Mucosa of rectum (tissue), 2 donors: ENCODE measurements at regions not wholly inside any gene's neighbourhood (a gene's known extent, or its start where the extent isn't known, plus 50 kb on each side); places are given as distances from the start of the nearest gene placed in this dataset.

ENCODE experiments used
- H3K27ac ChIP-seq, 2 donors: one replicate each; pipeline ENCODE4 v1.7.0; 2013; ENCODE audit warnings: inconsistent platforms in 2 of 2, low read depth in 2 of 2, low read length in 2 of 2
- H3K27me3 ChIP-seq, 2 donors: one replicate each; pipeline ENCODE4 v1.7.0; 2013; ENCODE audit warnings: low read length in 2 of 2; ENCODE audit not compliant: control insufficient read depth in 2 of 2, insufficient read depth in 2 of 2
- H3K36me3 ChIP-seq, 2 donors: one replicate each; pipeline ENCODE4 v1.7.0; 2013; ENCODE audit warnings: low read length in 2 of 2; ENCODE audit not compliant: control insufficient read depth in 2 of 2, insufficient read depth in 2 of 2
- H3K4me1 ChIP-seq, 2 donors: one replicate each; pipeline ENCODE4 v1.7.0; 2013; ENCODE audit warnings: low read length in 2 of 2, mild to moderate bottlenecking in 1 of 2; ENCODE audit not compliant: control insufficient read depth in 2 of 2, insufficient read depth in 2 of 2
- H3K4me3 ChIP-seq, 2 donors: one replicate each; pipeline ENCODE4 v1.7.0; 2013; ENCODE audit warnings: low read length in 2 of 2
- H3K9ac ChIP-seq, 2 donors: one replicate each; pipeline ENCODE4 v1.7.0; 2013; ENCODE audit warnings: low read length in 2 of 2, low read depth in 1 of 2, mild to moderate bottlenecking in 1 of 2
- H3K9me3 ChIP-seq, 2 donors: one replicate each; pipeline ENCODE4 v1.7.0; 2013; ENCODE audit warnings: low read length in 2 of 2; ENCODE audit not compliant: control insufficient read depth in 2 of 2
- donor health status: healthy.
- donor health status: Normal muscosa, but diverticular disease.

- H3K9me3 ChIP-seq = no peaks in the 10 kb centered on the region
- no peak overlapping the region for H3K4me3 ChIP-seq
- no peak overlapping the region for H3K27ac ChIP-seq
- no peaks in the 10 kb centered on the region for H3K4me1 ChIP-seq
- H3K27me3 ChIP-seq = no peaks in the 10 kb centered on the region
- no peaks in the 10 kb centered on the region for H3K36me3 ChIP-seq
- H3K9ac ChIP-seq = no peak overlapping the region
Measured at GRCh38 chr4:147182041-147182440, 236.4 kb upstream of the TTC29 start.

- Histone ChIP-seq H3K9me3 (no peaks in the 10 kb centered on the region), H3K27ac (no peak overlapping the region), H3K27me3 (no peaks in the 10 kb centered on the region), H3K36me3 (no peaks in the 10 kb centered on the region), H3K4me3 (no peak overlapping the region), H3K9ac (no peak overlapping the region), H3K4me1 (no peaks in the 10 kb centered on the region)
Measured at GRCh38 chr4:147192679-147193078, 247.0 kb upstream of the TTC29 start.

DNA sequence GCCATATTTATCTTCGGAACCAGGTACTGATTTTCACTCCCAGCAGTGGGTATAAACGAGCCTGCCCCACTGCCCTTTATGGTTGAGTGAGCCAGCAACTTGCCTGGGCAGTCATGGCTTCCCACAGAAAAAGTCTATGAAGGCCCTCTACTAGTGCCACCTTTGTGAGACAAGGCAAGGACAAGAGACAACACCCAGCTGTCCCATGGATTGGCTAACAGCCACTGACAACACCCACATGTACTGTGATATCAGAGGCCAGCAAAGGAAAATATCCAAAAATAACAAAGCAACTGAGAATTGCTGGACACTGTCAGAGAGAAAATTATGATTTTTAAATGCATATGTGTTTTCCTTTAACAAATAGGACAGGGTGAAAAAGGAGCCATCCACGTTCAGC is 248.4 kb upstream of the TTC29 start:
- no peaks in the 10 kb centered on the region for H3K27me3 ChIP-seq

DNA sequence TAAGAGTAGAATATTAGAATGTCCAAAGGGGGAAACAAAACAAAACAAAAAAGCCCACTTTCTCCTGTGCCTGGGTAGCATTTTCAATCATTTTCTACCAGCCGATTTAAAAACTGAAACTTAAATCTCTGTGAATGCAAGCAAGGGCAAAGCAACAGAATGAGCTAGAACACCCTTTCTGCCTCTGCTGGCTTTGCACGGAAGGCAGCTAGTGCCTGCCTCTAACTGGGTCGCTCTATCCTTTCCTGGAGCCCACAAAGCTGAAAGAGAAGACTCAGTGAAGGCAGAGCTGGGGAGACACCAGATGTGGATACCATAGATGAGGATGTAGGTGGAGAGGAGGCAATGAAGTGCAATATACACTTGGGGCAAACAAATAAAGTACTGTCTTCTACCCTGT is 248.9 kb upstream of the TTC29 start:
- Histone ChIP-seq H3K9me3 (no peaks in the 10 kb centered on the region), H3K36me3 (no peaks in the 10 kb centered on the region), H3K4me1 (no peaks in the 10 kb centered on the region), H3K27me3 (no peaks in the 10 kb centered on the region), H3K4me3 (no peak overlapping the region), H3K9ac (no peak overlapping the region), H3K27ac (no peak overlapping the region)

More for the DNA sequence above, 248.4 kb upstream of the TTC29 start:
- Histone ChIP-seq H3K9me3 (no peaks in the 10 kb centered on the region), H3K4me3 (no peak overlapping the region), H3K27ac (no peak overlapping the region), H3K4me1 (no peaks in the 10 kb centered on the region), H3K9ac (no peak overlapping the region), H3K36me3 (no peaks in the 10 kb centered on the region)

DNA sequence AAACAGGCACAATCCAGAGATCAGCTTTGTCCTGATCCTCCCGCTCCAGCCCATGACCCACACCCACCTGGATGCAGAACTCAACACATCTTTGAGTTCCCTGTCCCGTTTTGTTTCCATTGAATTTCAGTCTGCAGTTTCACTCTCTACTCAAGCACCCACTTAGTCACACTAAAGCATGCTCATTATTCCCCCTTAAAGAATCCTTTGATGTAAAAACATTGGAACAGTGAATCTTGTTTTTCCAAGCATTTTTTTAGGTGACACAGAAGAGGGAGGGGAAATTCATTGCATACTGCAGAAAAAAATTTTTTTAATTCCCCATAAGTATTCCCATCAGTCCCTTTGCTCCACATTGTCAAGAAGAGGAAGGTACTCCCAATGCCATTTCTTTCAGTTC is 249.7 kb upstream of the TTC29 start:
- Histone ChIP-seq H3K27me3 (no peaks in the 10 kb centered on the region), H3K4me1 (no peaks in the 10 kb centered on the region), H3K36me3 (no peaks in the 10 kb centered on the region), H3K4me3 (no peak overlapping the region), H3K9me3 (no peaks in the 10 kb centered on the region), H3K27ac (no peak overlapping the region), H3K9ac (no peak overlapping the region)

DNA sequence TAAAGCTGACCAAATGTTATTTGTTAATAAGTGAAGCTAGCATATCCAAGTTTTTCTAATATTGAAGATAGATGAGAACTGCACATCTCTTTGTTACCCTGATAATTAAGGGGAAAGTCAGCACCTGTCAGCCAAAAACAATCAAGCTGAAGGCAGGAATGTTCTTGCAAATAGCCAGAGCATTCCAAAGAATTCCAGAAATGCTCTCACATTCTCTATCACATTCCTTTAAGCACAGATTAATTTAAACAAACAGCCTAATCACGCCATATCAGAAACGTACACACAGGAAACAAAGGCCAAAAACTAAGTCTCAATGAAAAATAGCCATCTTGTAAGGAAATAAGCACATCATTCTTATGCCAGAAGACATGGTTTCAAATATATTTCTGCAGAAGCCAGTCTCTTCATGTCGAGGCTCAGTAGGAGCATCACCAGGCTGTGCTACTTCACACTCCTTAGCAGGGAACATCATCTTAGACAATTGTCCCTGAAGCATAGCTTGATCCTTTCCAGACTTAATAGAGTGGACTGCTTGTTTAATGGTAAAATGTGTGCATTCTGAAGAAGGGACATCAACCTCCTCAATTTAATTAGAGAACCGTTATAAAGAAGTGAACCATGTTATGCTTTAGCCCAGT is 252.9 kb upstream of the TTC29 start:
- no peaks in the 10 kb centered on the region for H3K9me3 ChIP-seq

DNA sequence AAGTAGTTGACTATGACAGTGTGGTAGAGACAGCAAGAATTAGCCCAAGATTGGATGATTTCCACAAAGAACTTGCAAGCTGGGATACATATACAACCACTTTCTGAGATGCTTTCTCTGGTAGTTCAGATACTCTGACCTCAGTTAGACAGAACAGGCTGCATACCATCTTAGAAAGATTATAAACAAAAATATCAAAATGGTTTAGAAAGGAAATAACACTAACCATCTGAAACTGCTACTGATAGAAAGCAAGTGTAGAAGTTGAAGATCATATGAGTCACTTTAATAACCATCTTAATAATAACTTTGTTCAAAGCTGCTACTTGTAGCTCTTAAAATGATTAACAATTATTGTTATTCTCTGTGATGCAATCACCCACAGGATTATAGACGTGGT is 255.4 kb upstream of the TTC29 start:
- no peak overlapping the region for H3K27ac ChIP-seq
- no peak overlapping the region for H3K9ac ChIP-seq
- no peaks in the 10 kb centered on the region for H3K27me3 ChIP-seq
- no peaks in the 10 kb centered on the region for H3K9me3 ChIP-seq
- no peaks in the 10 kb centered on the region for H3K4me1 ChIP-seq
- H3K4me3 ChIP-seq = no peak overlapping the region
- no peaks in the 10 kb centered on the region for H3K36me3 ChIP-seq

More for the DNA sequence above, 252.9 kb upstream of the TTC29 start:
- Histone ChIP-seq H3K36me3 (no peaks in the 10 kb centered on the region), H3K4me3 (no peak overlapping the region), H3K27ac (no peak overlapping the region), H3K27me3 (no peaks in the 10 kb centered on the region), H3K9ac (no peak overlapping the region), H3K4me1 (no peaks in the 10 kb centered on the region)

- Histone ChIP-seq H3K9ac (no peak overlapping the region), H3K36me3 (no peaks in the 10 kb centered on the region), H3K4me3 (no peak overlapping the region), H3K27ac (no peak overlapping the region), H3K9me3 (no peaks in the 10 kb centered on the region), H3K27me3 (no peaks in the 10 kb centered on the region), H3K4me1 (no peaks in the 10 kb centered on the region)
Measured at GRCh38 chr4:147206807-147207206, 261.1 kb upstream of the TTC29 start.

GRCh38 chr4:147207911-147208310 is 262.2 kb upstream of the TTC29 start:
- H3K4me3 ChIP-seq = no peak overlapping the region
- no peak overlapping the region for H3K27ac ChIP-seq
- H3K27me3 ChIP-seq = no peaks in the 10 kb centered on the region
- no peaks in the 10 kb centered on the region for H3K9me3 ChIP-seq
- H3K36me3 ChIP-seq = no peaks in the 10 kb centered on the region
- H3K4me1 ChIP-seq = no peaks in the 10 kb centered on the region
- no peak overlapping the region for H3K9ac ChIP-seq

DNA sequence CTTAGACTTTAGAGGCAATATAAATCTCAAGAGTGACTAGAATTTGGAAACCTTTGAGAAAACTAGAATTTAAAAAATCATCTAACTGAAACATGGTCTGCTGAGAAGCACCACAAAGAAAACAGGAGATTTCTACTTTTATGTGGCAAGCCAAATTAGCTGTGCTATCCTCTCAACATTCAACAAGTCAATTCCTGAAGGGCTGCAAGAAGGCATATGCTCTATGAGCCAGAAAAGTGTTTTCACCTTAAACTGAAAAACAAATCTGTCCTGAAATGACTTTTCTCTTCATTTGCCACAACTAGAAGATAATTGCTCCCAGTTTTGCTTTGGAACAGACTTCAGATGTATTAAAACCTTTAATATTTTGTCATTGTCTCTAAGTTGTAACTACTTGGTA is 263.2 kb upstream of the EDNRA start:
- Histone ChIP-seq H3K4me1 (no peaks in the 10 kb centered on the region), H3K9me3 (no peaks in the 10 kb centered on the region), H3K36me3 (no peaks in the 10 kb centered on the region), H3K4me3 (no peak overlapping the region), H3K27me3 (no peaks in the 10 kb centered on the region), H3K27ac (no peak overlapping the region), H3K9ac (no peak overlapping the region)

DNA sequence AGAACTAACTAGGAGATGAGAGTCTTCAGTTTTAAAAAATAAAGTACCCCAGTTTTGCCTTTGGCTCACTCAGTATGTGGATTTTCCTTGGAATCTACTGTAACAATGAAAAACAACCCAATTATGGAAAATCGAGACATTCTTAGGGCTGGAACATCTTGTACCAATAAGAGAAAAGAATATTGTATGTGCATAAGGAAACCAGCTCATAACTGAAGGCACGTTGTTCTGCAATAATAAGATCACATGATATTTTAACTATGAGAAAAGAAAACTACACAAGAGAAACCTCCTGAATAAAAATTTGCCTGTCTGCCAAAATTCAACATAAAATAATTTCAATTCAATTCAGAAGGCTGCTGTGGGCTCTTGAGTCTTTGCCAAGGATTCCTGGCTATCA is 261.8 kb upstream of the EDNRA start:
- H3K27me3 ChIP-seq = no peaks in the 10 kb centered on the region
- no peak overlapping the region for H3K9ac ChIP-seq
- no peak overlapping the region for H3K4me3 ChIP-seq
- no peak overlapping the region for H3K27ac ChIP-seq
- no peaks in the 10 kb centered on the region for H3K36me3 ChIP-seq
- H3K9me3 ChIP-seq = no peaks in the 10 kb centered on the region
- no peaks in the 10 kb centered on the region for H3K4me1 ChIP-seq
